Posterior cingulate gyrus (tissue), 11 donors: ENCODE measurements at regions not wholly inside any gene's neighbourhood (a gene's known extent, or its start where the extent isn't known, plus 50 kb on each side); places are given as distances from the start of the nearest gene placed in this dataset.

Experiments
- DNase-seq, 10 donors: peaks; one replicate each; pipeline versions ENCODE4 v3.0.0 to v3.0.0-alpha.2; 2020 to 2021; ENCODE audit warnings: mixed read lengths in 3 of 10
- intact Hi-C: fragments of 100-400 bp; cut with DNase I; formaldehyde crosslinking; loops from one replicate; pipeline ENCODE4 v1.15.1; 2023

DNA sequence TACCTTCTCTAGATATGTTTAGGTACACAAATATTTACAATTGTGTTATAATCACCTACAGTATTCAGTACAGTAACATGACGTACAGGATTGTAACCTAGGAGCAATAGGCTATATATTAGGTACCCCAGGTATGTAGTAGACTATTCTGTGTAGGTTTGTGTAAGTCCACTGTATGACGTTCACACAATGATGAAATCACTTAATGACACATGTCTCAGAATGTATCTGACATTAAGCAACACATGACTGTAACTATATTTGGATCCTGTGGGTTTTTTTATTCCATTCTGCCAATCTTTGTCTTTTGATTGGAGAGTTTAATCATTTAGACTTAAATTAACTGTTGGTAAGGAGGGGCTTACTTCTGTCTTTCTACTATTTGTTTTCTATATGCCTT is 52.1 kb downstream of the STYXL2 start:
- no peak for DNase-seq
- intact Hi-C loops: no loop called here

DNA sequence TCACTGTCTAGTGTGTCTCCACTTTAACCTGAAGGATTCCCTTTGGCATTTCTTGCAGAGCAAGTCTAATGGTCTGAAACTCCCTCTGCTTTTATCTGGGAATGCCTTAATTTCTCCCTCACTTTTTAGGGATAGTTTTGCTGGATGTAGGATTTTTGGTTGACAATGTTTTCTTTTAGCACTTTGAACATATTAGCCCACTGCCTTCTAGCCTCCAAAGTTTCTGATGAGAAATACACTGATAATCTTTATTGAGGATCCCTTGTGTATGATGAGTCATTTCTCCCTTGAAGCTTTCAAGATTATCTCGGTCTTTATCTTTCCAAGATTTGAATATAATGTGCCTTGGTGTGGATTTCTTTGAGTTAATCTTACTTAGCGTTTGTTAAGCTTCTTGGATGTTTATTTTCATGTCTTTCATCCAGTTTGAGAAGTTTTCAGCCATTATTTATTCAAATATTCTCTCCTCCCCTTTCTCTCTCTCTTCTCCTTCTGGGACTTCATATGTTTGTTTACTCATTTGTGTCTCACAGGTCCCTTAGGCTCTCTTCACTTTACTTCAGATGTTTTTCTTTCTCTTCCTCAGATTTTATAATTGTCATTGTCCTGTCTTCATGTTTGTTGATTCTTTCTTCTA is 53.1 kb downstream of the STYXL2 start:
- DNase-seq: no peak
- intact Hi-C loops: no loop called here

- DNase-seq: no peak
- intact Hi-C loops: no loop called here
Observed at GRCh38 chr1:167148421-167148820, 54.5 kb downstream of the STYXL2 start.

- intact Hi-C loops: no loop called here
- no peak for DNase-seq
Observed at GRCh38 chr1:167149793-167150491, 56.1 kb downstream of the STYXL2 start.

DNA sequence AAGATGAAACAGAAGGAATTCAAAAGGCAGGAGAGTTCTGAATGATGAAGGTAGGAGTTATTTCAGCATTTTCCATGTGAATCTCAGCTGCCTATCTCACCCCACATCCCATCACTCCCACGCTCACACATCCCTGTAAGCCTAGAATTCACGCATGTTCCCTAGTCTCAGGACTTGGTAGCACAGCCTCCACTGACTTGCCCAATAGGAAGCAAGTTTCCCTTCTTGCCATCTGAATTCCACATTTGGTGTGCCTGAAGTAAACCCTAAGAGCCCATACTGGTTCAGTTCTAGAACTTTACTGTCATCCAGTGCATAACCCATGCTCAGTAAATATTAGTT is 56.6 kb downstream of the STYXL2 start:
- DNase-seq: peak in 1 of 10 donors; percentile 77
- intact Hi-C loops: no loop called here

DNA sequence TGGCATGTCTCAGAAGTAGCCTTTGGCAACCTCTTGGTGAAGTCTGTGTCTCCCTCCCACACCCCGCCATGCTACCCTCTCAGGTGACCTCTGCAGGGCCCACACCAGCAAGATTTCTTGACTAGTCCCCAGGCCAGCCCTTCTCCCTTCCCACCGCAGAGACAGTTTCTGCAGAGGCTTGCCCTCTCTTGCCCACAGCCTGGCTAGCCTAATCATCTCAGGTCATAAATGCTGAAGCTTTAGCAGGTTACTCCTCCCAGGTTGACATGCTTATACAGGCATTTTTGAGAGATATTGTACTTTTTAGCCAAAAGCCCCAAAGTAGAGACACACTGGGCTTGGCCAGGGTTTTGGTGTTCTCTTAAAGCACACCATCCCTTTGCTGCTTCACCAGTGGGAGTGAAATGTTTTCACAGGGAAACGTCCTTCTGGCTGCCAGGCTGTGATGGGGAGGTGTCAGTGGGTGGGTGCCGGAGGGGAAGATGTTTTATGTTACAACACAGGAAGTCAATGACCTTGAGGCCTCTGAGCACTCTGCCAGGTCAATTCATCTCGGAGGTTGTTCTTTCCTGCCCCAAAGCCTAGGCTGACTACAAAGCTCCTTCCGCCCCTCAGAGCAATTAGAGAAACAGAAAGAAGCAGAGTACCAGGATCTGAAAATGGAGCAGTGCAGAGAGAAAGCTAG is 58.5 kb downstream of the STYXL2 start:
- DNase-seq: no peak
- intact Hi-C loops: no loop called here

DNA sequence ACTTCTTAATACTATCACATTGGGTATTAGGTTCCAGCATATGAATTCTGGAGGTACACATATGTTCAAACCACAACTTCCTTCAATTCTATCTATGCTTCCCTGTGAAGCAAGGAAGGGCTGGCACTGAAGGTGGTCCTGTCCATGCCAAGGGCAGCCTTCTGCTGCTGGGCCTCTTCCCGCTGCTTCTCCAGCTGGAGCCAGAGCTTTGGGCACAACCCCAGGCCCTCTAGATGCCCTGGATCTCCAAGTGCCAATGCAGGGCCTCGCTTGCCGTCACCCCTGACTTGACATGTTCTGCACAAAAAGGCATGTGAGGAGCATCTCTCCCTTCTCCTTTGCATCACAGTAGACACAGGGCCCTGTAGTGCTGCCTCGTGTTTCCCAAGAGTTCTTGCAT is 62.6 kb downstream of the STYXL2 start:
- DNase-seq: no peak
- intact Hi-C loops: no loop called here

GRCh38 chr1:167157114-167157513 is 63.2 kb downstream of the STYXL2 start:
- DNase-seq: no peak
- intact Hi-C loops: no loop called here

DNA sequence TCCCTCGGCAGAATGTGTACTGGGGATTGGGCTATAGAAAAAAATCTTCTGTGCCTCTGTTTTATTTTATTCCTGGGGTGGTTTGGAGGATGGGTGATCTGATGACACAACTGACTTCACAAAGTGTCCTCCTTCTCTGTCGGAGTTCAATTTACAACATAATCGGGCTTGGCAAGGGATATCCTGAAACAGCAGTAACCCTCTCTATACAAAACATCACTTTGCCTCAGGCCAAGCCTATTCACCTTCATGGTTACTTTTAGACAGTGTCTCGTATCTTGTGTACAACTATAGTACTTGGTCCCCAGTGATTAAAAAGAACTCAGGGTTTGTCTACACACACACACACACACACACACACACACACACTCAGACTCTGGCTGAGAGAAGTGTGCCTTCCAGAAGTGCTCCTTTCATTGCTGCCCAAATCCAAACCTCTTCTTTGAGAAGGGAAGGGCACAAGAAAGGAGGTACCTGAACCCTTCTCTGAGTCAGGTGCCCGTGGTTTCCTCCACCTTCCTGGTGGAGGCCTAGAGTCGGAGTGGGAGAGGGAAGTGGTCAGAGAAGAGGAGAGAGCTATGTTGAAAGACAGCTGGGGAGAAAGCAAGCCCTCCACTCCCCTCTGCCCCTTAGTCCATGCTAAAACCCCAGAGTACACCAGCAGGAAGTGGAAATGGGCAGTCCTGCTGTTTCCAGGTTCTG is 62.4 kb upstream of the POU2F1 start:
- intact Hi-C loops: no loop called here
- no peak for DNase-seq

GRCh38 chr1:167158813-167159275 is 61.8 kb upstream of the POU2F1 start:
- intact Hi-C loops: no loop called here
- DNase-seq: no peak

GRCh38 chr1:167159782-167160181 is 60.9 kb upstream of the POU2F1 start:
- intact Hi-C loops: no loop called here
- DNase-seq: no peak

- intact Hi-C loops: no loop called here
- no peak for DNase-seq
Observed at GRCh38 chr1:167161242-167161641, 59.4 kb upstream of the POU2F1 start.

GRCh38 chr1:167161762-167162161 is 58.9 kb upstream of the POU2F1 start:
- no peak for DNase-seq
- intact Hi-C loops: no loop called here

- DNase-seq: no peak
- intact Hi-C loops: no loop called here
Observed at GRCh38 chr1:167165219-167165618, 55.5 kb upstream of the POU2F1 start.

GRCh38 chr1:167165948-167166689 is 54.6 kb upstream of the POU2F1 start:
- DNase-seq: no peak
- intact Hi-C loops: no loop called here

DNA sequence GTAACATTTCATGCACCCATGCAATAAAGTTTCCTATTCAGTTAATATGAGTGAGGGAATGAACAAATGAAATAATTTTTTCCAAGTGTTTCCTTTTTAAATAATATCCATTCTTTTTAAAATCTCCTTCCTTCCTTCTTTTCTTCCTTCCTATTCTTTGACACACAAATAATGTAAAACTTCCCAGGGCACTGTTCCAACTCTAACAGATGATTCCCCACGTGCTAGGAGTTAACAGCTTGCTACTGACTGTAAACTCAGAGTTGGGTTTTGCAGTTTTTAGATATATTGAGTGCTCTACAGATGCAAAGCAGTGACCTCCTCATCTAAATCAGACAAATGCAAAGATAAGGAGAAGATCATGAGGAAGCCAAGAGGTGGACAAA is 54.0 kb upstream of the POU2F1 start:
- no peak for DNase-seq

DNA sequence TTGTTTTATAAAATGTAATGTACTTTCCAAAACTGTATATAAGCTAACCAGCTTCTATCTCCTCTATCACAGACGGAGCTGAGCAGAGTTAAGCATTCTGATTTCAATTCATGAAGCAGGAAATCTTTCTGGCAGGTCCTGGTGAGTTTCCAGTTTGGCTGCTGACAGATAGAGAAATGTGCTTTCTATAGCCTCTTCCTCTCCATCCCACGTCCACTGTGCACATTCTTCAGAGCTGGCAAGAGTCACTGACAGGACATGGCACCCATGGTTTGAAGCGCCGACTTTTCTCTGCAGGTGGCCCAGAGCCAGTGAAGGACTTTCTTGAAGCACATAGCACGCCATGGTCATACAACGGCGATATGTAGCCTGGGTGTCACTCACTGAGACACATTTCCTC is 52.3 kb upstream of the POU2F1 start:
- intact Hi-C loops: no loop called here
- DNase-seq: peak in 2 of 10 donors; percentile 14 to 81

More for the DNA sequence above, 54.0 kb upstream of the POU2F1 start:
- intact Hi-C loops: no loop called here

- intact Hi-C loops: no loop called here
- DNase-seq: no peak
Observed at GRCh38 chr1:167169642-167170041, 51.0 kb upstream of the POU2F1 start.
